Keratinocyte (primary cell): ENCODE measurements at regions not wholly inside any gene's neighbourhood (a gene's known extent, or its start where the extent isn't known, plus 50 kb on each side); places are given as distances from the start of the nearest gene placed in this dataset.

Experiments used
- EZH2 ChIP-seq: IDR thresholded peaks from one replicate; pipeline ENCODE4 v1.6.1; 2012; ENCODE audit warnings: inconsistent platforms, mild to moderate bottlenecking, low read length, moderate library complexity
- TF ChIP-seq, protein P1 (sequence below), 3 experiments: IDR thresholded peaks in 1 of 3; conservative IDR thresholded peaks in 1 of 3; optimal IDR thresholded peaks in 1 of 3; 2 replicates in 2 of 3; 3 replicates in 1 of 3; pipeline versions ENCODE3 to v1.5.1; 2011; ENCODE audit warnings: low read length in 3 of 3, mild to moderate bottlenecking in 3 of 3, moderate library complexity in 2 of 3, control low read depth in 1 of 3, inconsistent platforms in 1 of 3; ENCODE audit not compliant: insufficient read depth in 2 of 3; ENCODE audit errors: extremely low read depth in 1 of 3

DNA sequence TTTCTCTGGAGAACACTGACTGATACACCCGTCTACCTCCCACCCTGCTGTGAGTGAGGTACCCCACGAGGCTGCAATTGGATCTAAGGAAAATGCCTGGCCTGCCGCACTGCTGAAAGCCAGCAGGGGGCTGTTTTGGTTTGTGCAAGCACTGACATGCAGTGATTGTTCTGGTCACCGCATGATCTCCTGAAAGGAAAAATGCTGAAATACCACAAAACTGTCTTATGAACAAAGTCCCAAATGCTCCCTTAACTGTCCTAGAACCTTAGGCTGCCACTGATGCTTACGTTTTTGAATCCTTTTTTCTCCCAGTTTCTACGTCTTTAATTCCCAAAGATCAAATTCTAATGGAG is 132.7 kb downstream of the JCAD start:
- TF ChIP-seq, protein P1, sequence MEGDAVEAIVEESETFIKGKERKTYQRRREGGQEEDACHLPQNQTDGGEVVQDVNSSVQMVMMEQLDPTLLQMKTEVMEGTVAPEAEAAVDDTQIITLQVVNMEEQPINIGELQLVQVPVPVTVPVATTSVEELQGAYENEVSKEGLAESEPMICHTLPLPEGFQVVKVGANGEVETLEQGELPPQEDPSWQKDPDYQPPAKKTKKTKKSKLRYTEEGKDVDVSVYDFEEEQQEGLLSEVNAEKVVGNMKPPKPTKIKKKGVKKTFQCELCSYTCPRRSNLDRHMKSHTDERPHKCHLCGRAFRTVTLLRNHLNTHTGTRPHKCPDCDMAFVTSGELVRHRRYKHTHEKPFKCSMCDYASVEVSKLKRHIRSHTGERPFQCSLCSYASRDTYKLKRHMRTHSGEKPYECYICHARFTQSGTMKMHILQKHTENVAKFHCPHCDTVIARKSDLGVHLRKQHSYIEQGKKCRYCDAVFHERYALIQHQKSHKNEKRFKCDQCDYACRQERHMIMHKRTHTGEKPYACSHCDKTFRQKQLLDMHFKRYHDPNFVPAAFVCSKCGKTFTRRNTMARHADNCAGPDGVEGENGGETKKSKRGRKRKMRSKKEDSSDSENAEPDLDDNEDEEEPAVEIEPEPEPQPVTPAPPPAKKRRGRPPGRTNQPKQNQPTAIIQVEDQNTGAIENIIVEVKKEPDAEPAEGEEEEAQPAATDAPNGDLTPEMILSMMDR (optimal IDR thresholded peaks at IDR 0.05 in 1 of 3, IDR thresholded peaks at IDR 0.05 in 1 of 3, conservative IDR thresholded peaks at IDR 0.05 in 1 of 3; ENCODE audit: extremely low read depth in 1 of 3, insufficient read depth in 2 of 3, low read length in 3 of 3): peak; percentile 67 to 82 (median 75)
- no peak for TF ChIP-seq EZH2
